Esophagus (tissue), 2 donors: ENCODE measurements at regions not wholly inside any gene's neighbourhood (a gene's known extent, or its start where the extent isn't known, plus 50 kb on each side); places are given as distances from the start of the nearest gene placed in this dataset.
"Not testable (repeated sequence)": the region's sequence is repeated elsewhere in the genome, so short reads cannot be mapped to it uniquely, and the experiment has no call there.

ENCODE experiments used
- H3K27ac ChIP-seq, 2 donors: one replicate each; pipeline ENCODE4 v1.5.1; 2013; ENCODE audit warnings: low read depth in 2 of 2, mild to moderate bottlenecking in 2 of 2, inconsistent platforms in 1 of 2, low read length in 1 of 2, moderate library complexity in 1 of 2
- H3K27me3 ChIP-seq, 2 donors: one replicate each; pipeline ENCODE4 v1.6.1; 2013; ENCODE audit warnings: low read length in 2 of 2, control low read depth in 1 of 2, mild to moderate bottlenecking in 1 of 2; ENCODE audit not compliant: insufficient read depth in 2 of 2, control insufficient read depth in 1 of 2
- H3K36me3 ChIP-seq, 2 donors: one replicate each; pipeline ENCODE4 v1.6.1; 2013; ENCODE audit warnings: low read length in 1 of 2; ENCODE audit not compliant: control insufficient read depth in 2 of 2, insufficient read depth in 2 of 2
- H3K4me1 ChIP-seq, 2 donors: one replicate each; pipeline ENCODE4 v1.6.1; 2013; ENCODE audit warnings: low read length in 1 of 2; ENCODE audit not compliant: control insufficient read depth in 2 of 2, insufficient read depth in 2 of 2
- H3K4me3 ChIP-seq, 2 donors: one replicate each; pipeline ENCODE4 v1.5.1; 2013; ENCODE audit warnings: low read length in 2 of 2, mild to moderate bottlenecking in 2 of 2, low read depth in 1 of 2, moderate library complexity in 1 of 2
- H3K9me3 ChIP-seq, 2 donors: one replicate each; pipeline ENCODE4 v1.6.1; 2013; ENCODE audit warnings: mild to moderate bottlenecking in 2 of 2, low read depth in 1 of 2, low read length in 1 of 2, moderate library complexity in 1 of 2; ENCODE audit not compliant: control insufficient read depth in 2 of 2, insufficient read depth in 1 of 2
- WGBS, 2 donors: extraction: QIAGEN DNeasy Blood & Tissue Kit; methylation state at CpG; one replicate each; pipeline ENCODE4 v1.1.7; 2013; 5-methylcytosine and 5-hydroxymethylcytosine counted together
- donor health status: healthy with polysubstance abuse.
- donor health status: Bipolar disorder and iron deficiency.

DNA sequence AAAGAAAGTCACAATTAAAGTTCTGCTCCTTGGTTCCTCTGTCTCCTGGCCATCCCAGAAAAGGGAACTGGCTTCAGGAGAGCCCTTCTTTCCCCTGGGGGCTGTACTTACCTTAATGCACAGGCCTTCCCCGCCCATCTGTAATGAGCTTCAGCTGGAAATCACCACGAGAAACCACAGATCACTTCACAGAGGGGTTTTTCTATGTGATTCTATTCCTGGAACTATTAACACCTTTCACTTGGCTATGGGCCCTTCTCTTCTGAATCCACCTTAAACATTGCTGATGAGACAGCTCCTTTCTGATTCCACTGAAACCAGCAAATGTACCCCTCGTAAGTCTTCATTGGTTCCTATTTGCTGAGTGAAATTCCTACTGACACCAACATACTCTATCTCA, 80.7 kb downstream of the FOXF2 start:
- H3K36me3 ChIP-seq, result no peaks in the 10 kb centered on the region
- H3K9me3 ChIP-seq, result no peaks in the 10 kb centered on the region
- H3K4me3 ChIP-seq, result no peak overlapping the region
- H3K27me3 ChIP-seq, result no peaks in the 10 kb centered on the region
- H3K4me1 ChIP-seq, result no peaks in the 10 kb centered on the region
- WGBS, 2 donors, result 59 to 60% methylated on average over 3 of the region's 3 CpGs
- no peak overlapping the region for H3K27ac ChIP-seq

DNA sequence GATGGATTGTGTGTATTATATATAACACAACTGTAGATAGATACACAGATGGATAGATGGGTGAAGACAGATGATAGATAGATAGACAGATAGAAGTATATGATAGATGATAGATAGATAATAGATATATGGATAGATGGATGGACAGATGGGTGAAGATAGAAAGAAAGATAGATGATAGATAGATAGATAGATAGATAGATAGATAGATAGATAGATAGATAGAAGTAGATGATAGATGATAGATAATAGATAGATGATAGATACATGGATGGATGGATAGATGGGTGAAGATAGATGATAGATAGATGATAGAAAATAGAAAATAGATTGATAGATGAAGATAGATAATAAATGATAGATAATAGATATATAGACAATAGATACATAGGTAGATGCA, 83.3 kb downstream of the FOXF2 start:
- no peaks in the 10 kb centered on the region for H3K27me3 ChIP-seq
- no peaks in the 10 kb centered on the region for H3K9me3 ChIP-seq
- no peaks in the 10 kb centered on the region for H3K36me3 ChIP-seq
- no peak overlapping the region for H3K27ac ChIP-seq
- H3K4me1 ChIP-seq, result no peaks in the 10 kb centered on the region
- H3K4me3 ChIP-seq, result no peak overlapping the region

DNA sequence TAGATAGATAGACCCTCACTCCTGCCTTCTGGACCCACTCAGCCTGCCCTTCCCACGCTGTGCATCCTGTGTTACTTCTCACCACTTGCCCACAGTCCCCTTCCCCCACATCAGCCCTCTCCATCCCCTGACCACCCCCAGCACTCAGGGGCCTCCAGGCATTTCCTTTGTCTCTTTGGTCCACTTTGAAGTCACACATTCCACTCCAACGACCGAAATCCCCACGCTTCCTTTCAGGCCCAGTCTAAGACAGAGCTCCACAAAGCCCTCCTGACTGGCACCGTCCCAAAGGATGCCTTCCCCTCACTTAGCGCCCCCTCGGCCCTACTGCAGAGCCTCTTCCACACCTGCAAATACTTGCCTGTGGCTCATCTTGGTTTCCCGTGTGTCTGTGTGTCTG, 83.8 kb downstream of the FOXF2 start:
- 68 to 70% methylated on average over 8 of the region's 8 CpGs for WGBS, 2 donors
- H3K4me3 ChIP-seq, result no peak overlapping the region
- H3K9me3 ChIP-seq, result no peaks in the 10 kb centered on the region
- no peaks in the 10 kb centered on the region for H3K27me3 ChIP-seq
- no peaks in the 10 kb centered on the region for H3K4me1 ChIP-seq
- no peaks in the 10 kb centered on the region for H3K36me3 ChIP-seq
- no peak overlapping the region for H3K27ac ChIP-seq

DNA sequence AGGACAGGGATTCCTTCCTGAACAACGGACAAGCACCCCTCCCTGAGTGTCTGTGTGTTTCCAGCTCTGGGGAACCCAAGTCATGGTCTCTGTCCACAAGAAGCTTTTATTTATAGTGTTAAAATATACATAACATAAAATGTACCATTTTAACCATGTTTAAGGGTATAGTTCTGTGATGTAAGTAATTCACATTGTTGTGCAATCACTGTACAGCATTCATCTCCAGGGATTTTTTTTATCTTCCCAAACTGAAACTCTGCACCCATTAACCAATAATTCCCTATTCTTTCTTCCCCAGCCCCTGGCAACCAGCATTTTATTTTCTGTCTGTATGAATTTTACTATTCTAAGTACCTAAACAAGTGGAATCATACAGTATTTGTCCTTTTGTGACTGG, 84.2 kb downstream of the FOXF2 start:
- Histone ChIP-seq H3K4me1 (no peaks in the 10 kb centered on the region), H3K9me3 (no peaks in the 10 kb centered on the region), H3K27me3 (no peaks in the 10 kb centered on the region), H3K4me3 (no peak overlapping the region), H3K36me3 (no peaks in the 10 kb centered on the region), H3K27ac (no peak overlapping the region)
- WGBS, 2 donors, result 83% methylated on average over 1 of the region's 1 CpG

DNA sequence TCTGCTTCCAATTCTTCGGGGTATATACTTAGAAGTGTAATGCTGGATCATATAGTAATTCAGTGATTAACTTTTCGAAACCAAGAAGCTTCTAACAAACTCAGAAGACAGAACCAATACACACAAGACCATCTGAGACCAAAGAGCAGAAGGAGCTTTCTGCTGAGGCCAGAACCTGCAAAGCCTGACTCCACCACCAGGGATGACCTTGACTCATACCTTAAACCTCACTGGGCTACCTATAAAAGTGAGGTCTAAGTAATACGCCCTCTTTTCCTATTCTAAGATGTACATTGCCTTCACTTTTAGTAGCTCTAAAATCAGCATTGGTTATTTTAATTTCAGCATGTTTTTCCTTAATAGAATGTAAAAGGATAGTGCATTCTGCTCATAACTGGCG, 84.8 kb downstream of the FOXF2 start:
- Histone ChIP-seq H3K27me3 (no peaks in the 10 kb centered on the region), H3K27ac (no peak overlapping the region), H3K9me3 (no peaks in the 10 kb centered on the region), H3K4me1 (no peaks in the 10 kb centered on the region), H3K4me3 (no peak overlapping the region), H3K36me3 (no peaks in the 10 kb centered on the region)
- WGBS, 2 donors, result 90 to 93% methylated on average over 4 of the region's 4 CpGs

DNA sequence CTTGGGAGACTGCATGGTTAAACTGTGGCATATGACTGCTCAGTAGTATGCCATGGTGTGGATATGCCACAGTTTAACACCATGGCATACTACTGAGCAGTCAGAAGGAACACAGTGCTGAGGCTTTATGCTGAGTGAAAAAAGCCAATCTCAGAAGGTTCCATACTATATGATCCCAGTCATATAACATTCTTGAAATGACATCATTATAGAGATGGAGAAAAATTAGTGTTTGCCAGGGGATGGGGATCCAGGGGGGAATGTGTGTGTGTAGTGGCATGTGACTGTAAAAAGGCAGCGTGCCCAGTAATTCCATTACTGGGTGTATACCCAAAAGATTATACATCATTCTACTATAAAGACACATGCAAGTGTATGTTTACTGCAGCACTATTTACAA, 85.8 kb downstream of the FOXF2 start:
- H3K9me3 ChIP-seq, result no peaks in the 10 kb centered on the region
- no peak overlapping the region for H3K27ac ChIP-seq
- no peak overlapping the region for H3K4me3 ChIP-seq
- H3K4me1 ChIP-seq, result no peaks in the 10 kb centered on the region
- 77 to 84% methylated on average over 1 of the region's 1 CpG for WGBS, 2 donors
- H3K36me3 ChIP-seq, result no peaks in the 10 kb centered on the region
- no peaks in the 10 kb centered on the region for H3K27me3 ChIP-seq

DNA sequence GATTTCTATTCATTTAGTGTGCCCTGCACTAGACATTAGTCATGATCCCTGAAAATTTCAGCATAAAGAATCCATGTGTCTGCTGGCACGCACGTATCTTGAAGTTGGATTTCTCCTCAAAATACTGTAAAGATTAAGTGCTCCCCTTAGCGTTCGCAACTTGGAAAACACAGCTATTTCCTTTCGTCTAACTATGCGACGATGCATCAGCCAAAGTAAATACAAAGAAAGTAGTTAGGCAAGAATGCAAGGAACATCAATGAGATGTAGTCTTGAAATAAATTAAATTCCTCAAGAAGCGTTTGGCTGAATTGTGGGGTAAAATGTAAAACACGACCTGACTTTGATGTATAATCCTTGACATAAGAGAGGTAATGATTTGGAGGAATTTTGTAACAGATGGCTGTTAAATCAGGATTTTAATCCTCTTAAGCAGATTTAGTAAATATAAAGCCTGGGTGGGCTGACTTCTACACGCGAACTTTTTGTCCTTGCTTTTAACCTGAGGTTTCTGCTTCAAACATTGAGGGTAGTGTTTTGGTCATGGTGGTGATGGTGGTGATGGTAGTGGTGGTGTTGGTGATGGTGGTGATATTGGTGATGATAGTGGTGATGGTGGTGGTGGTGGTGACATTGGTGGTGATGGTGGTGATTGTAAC, 88.2 kb downstream of the FOXF2 start:
- Histone ChIP-seq H3K27me3 (no peaks in the 10 kb centered on the region), H3K4me1 (no peaks in the 10 kb centered on the region), H3K36me3 (no peaks in the 10 kb centered on the region), H3K4me3 (no peak overlapping the region), H3K9me3 (no peaks in the 10 kb centered on the region), H3K27ac (no peak overlapping the region)
- WGBS, 2 donors, result 29 to 49% methylated on average over 11 of the region's 11 CpGs

DNA sequence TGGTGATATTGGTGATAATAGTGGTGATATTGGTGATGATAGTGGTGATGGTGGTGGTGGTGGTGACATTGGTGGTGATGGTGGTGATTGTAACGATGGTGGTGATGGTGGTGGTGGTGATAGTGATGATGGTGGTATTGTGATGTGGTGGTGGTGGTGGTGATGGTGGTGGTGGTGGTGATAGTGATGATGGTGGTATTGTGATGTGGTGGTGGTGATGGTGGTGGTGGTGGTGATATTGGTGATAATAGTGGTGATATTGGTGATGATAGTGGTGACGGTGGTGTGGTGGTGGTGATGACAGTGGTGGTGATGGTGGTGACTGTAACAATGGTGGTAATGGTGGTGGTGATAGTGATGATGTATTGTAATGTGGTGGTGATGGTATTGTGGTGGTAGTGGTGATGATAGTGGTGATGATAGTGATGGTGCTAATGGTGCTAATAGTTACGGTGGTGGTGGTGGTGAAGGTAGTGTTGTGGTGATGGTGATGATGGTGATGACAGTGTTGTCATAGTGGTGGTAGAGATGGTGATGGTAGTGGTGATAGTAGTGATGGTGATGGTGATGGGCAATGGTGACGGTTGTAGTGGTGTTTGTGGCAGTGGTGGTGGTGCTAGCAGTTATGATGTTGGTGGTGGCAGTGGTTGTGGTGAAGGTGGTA, 88.9 kb downstream of the FOXF2 start:
- H3K9me3 ChIP-seq, H3K27ac ChIP-seq, H3K27me3 ChIP-seq, H3K36me3 ChIP-seq, H3K4me3 ChIP-seq, H3K4me1 ChIP-seq: not testable (repeated sequence)
- WGBS, 2 donors, result 68 to 79% methylated on average over 3 to 4 of the region's 4 CpGs

DNA sequence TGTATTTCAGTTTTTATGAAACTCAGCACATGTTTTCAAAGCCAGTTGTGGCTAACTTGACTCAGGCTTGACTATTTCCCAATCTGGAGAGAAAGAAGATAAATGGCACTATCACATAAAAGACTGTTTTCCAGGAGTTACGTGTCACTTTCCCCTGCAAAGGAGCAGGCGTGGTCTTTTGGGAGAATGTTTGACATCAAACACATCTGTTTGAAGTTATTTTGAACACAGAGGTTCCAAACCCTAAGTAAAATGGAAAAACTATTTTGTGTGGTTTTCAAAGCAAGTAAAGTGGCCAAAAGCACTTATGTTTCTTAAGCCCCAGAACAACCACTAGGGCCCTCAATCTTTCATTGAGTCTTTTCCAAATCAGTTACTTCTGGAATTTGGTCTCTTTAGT, 89.7 kb downstream of the FOXF2 start:
- Histone ChIP-seq H3K36me3 (no peaks in the 10 kb centered on the region), H3K4me3 (no peak overlapping the region), H3K27me3 (no peaks in the 10 kb centered on the region), H3K27ac (no peak overlapping the region), H3K9me3 (no peaks in the 10 kb centered on the region), H3K4me1 (no peaks in the 10 kb centered on the region)
- 53 to 59% methylated on average over 2 of the region's 2 CpGs for WGBS, 2 donors

DNA sequence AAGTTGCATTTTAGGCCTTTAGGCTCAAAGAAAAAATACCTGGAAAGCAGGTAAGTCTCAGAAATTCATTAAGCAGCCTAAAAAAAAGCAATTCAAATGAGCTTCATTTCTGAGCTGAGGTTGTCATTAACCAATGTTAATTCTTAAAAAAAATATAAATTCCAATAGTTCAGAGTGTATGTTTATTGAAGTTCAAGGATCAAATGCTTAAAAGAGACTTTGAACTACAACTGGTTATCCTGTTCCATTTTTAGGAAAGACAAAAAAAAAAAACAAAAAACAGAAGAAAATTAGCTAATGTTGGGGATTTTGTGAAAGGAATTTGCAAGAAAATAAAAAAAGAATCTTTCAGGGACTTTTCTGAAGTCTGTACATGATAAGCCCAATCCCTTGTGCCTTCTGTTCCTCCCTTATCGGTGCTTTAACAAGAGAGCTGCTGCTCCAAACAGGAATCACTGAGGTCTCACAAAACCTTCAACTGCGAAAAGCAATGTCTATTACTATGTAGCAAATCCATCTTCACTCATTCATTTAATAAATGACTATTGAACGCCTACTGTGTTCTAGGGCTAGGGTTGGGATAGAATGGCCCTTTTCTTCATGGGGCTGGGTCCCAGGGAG, 90.3 kb downstream of the FOXF2 start:
- H3K9me3 ChIP-seq, result no peaks in the 10 kb centered on the region
- H3K27me3 ChIP-seq, result no peaks in the 10 kb centered on the region
- H3K36me3 ChIP-seq, result no peaks in the 10 kb centered on the region
- H3K27ac ChIP-seq, result no peak overlapping the region
- H3K4me3 ChIP-seq, result no peak overlapping the region
- no peaks in the 10 kb centered on the region for H3K4me1 ChIP-seq
- 80 to 88% methylated on average over 3 of the region's 3 CpGs for whole genome bisulfite sequencing, 2 donors
